DND-41 (cell line): ENCODE measurements at regions not wholly inside any gene's neighbourhood (a gene's known extent, or its start where the extent isn't known, plus 50 kb on each side); places are given as distances from the start of the nearest gene placed in this dataset.

Experiments
- EZH2 ChIP-seq: IDR thresholded peaks from 3 replicates; pipeline ENCODE4 v1.6.1; 2012; ENCODE audit warnings: borderline replicate concordance, low read depth, mild to moderate bottlenecking, moderate library complexity, low read length, inconsistent platforms; ENCODE audit not compliant: severe bottlenecking
- TF ChIP-seq, protein P1 (sequence below): IDR thresholded peaks from 2 replicates; pipeline ENCODE4 v1.5.1; 2012; ENCODE audit warnings: borderline replicate concordance, low read length, moderate library complexity, mild to moderate bottlenecking; ENCODE audit not compliant: poor library complexity, severe bottlenecking; ENCODE audit errors: extremely low read depth

DNA sequence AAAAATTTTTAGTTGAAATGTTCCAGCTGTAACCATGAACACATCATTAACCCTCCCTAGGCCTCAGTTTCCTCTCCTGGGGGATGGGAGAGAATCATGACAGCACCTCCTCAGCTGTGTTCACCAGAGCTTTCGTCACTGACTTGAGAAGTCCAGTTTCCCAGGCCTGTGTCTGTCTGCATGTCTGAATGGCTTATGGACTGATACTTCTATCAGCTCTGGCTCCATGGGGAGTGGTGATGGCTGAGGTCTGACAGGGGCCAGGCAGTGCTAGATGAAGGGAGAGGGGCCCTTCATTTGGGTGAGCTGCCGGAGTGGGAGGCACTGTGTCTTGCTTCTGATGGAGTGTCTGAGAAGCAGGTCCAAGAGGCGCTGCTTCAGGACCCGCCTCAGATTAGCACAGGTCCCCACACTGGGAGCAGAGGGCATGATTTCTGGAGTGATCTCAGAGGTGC is 192.9 kb downstream of the PTPN20 start:
- no peak for TF ChIP-seq EZH2
- TF ChIP-seq, protein P1, sequence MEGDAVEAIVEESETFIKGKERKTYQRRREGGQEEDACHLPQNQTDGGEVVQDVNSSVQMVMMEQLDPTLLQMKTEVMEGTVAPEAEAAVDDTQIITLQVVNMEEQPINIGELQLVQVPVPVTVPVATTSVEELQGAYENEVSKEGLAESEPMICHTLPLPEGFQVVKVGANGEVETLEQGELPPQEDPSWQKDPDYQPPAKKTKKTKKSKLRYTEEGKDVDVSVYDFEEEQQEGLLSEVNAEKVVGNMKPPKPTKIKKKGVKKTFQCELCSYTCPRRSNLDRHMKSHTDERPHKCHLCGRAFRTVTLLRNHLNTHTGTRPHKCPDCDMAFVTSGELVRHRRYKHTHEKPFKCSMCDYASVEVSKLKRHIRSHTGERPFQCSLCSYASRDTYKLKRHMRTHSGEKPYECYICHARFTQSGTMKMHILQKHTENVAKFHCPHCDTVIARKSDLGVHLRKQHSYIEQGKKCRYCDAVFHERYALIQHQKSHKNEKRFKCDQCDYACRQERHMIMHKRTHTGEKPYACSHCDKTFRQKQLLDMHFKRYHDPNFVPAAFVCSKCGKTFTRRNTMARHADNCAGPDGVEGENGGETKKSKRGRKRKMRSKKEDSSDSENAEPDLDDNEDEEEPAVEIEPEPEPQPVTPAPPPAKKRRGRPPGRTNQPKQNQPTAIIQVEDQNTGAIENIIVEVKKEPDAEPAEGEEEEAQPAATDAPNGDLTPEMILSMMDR: no peak
